MM.1S (cell line): ENCODE measurements at regions not wholly inside any gene's neighbourhood (a gene's known extent, or its start where the extent isn't known, plus 50 kb on each side); places are given as distances from the start of the nearest gene placed in this dataset.
"Not testable (repeated sequence)": the region's sequence is repeated elsewhere in the genome, so short reads cannot be mapped to it uniquely, and the experiment has no call there.

Source experiments
- DNase-seq: peaks from one replicate; pipeline ENCODE4 v3.0.0-alpha.2; 2015
- H2AFZ ChIP-seq: fragments of 300-600 bp; sonication (generic); 2 replicates; pipeline ENCODE4 v1.6.0; 2016; ENCODE audit warnings: antibody characterized with exemption, low read length
- H3F3A ChIP-seq: fragments of 300-600 bp; sonication (generic); 2 replicates; pipeline ENCODE4 v1.6.1; 2016; ENCODE audit warnings: mild to moderate bottlenecking, antibody characterized with exemption, low read length, moderate library complexity, mixed read lengths; ENCODE audit not compliant: insufficient read depth
- H3K27ac ChIP-seq: fragments of 300-600 bp; sonication (generic); 2 replicates; pipeline ENCODE4 v1.5.1; 2016; ENCODE audit warnings: mild to moderate bottlenecking, low read length
- H3K27me3 ChIP-seq: fragments of 300-600 bp; sonication (generic); replicated peaks from 2 replicates; pipeline ENCODE4 v1.6.0; 2016; ENCODE audit warnings: low read length; ENCODE audit not compliant: insufficient read depth
- H3K36me3 ChIP-seq: fragments of 300-600 bp; sonication (generic); replicated peaks from 2 replicates; pipeline ENCODE4 v1.6.1; 2016; ENCODE audit warnings: mild to moderate bottlenecking, low read length, mixed read lengths; ENCODE audit not compliant: insufficient read depth
- H3K4me1 ChIP-seq: fragments of 300-600 bp; sonication (generic); 2 replicates; pipeline ENCODE4 v1.6.1; 2016; ENCODE audit warnings: low read length, mixed read lengths
- H3K4me2 ChIP-seq: fragments of 300-600 bp; sonication (generic); 2 replicates; pipeline ENCODE4 v1.6.0; 2016; ENCODE audit warnings: low read depth, low read length
- H3K4me3 ChIP-seq: fragments of 300-600 bp; sonication (generic); 2 replicates; pipeline ENCODE4 v1.5.1; 2016; ENCODE audit warnings: low read length, mixed read lengths
- H3K79me2 ChIP-seq: fragments of 300-600 bp; sonication (generic); 2 replicates; pipeline ENCODE4 v1.6.1; 2016; ENCODE audit warnings: mixed run types, low read length, mixed read lengths
- H3K9ac ChIP-seq: fragments of 300-600 bp; sonication (generic); 2 replicates; pipeline ENCODE4 v1.6.1; 2016; ENCODE audit warnings: low read length, mixed read lengths
- H3K9me2 ChIP-seq: fragments of 300-600 bp; sonication (generic); replicated peaks from 2 replicates; pipeline ENCODE4 v1.6.1; 2016; ENCODE audit warnings: mild to moderate bottlenecking, low read length, mixed read lengths; ENCODE audit not compliant: insufficient read depth
- H3K9me3 ChIP-seq: fragments of 300-600 bp; sonication (generic); replicated peaks from 2 replicates; pipeline ENCODE4 v1.6.1; 2016; ENCODE audit warnings: mild to moderate bottlenecking, low read length, mixed read lengths; ENCODE audit not compliant: insufficient read depth
- H4K20me1 ChIP-seq: fragments of 300-600 bp; sonication (generic); 2 replicates; pipeline ENCODE4 v1.6.1; 2016; ENCODE audit warnings: mild to moderate bottlenecking, low read length, moderate library complexity, mixed read lengths; ENCODE audit not compliant: insufficient read depth
- CTCF ChIP-seq: fragments of 300-600 bp; sonication (generic); IDR thresholded peaks from 2 replicates; pipeline ENCODE4 v1.5.1; 2016; ENCODE audit warnings: antibody characterized with exemption, low read length, mixed read lengths
- EZH2 ChIP-seq: fragments of 300-600 bp; sonication (generic); optimal IDR thresholded peaks from 2 replicates; pipeline ENCODE3; 2017; ENCODE audit warnings: low read depth, mild to moderate bottlenecking, antibody characterized with exemption, low read length, mixed read lengths
- EZH2phosphoT487 ChIP-seq: fragments of 300-600 bp; sonication (generic); IDR thresholded peaks from 2 replicates; pipeline ENCODE4 v1.6.1; 2018; ENCODE audit warnings: antibody characterized with exemption, low read length

- H3K9me3 ChIP-seq = no peaks in the 10 kb centered on the region
- H3K9ac ChIP-seq = no peak overlapping the region
- no peaks in the 10 kb centered on the region for H3K9me2 ChIP-seq
- H3K79me2 ChIP-seq = no peaks in the 10 kb centered on the region
- no peaks in the 10 kb centered on the region for H3K36me3 ChIP-seq
- DNase-seq = no peak
- H3K27me3 ChIP-seq = no peaks in the 10 kb centered on the region
- no peaks in the 10 kb centered on the region for H4K20me1 ChIP-seq
- H3K4me1 ChIP-seq = no peaks in the 10 kb centered on the region
- TF ChIP-seq CTCF = no peak
- no peak for TF ChIP-seq EZH2phosphoT487
- TF ChIP-seq EZH2 = no peak
- no peak overlapping the region for H3K4me3 ChIP-seq
- no peak overlapping the region for H3K27ac ChIP-seq
- H3F3A ChIP-seq = no peaks in the 10 kb centered on the region
- H2AFZ ChIP-seq = no peak overlapping the region
- H3K4me2 ChIP-seq = no peak overlapping the region
Measured at GRCh38 chrX:6990552-6991193, 156.8 kb upstream of the STS start.

- Histone ChIP-seq H3K27ac (no peak overlapping the region), H3K36me3 (no peaks in the 10 kb centered on the region), H3K9ac (no peak overlapping the region), H3F3A (no peaks in the 10 kb centered on the region), H3K79me2 (no peaks in the 10 kb centered on the region), H3K4me1 (no peaks in the 10 kb centered on the region), H3K4me3 (no peak overlapping the region), H3K9me2 (no peaks in the 10 kb centered on the region), H3K27me3 (no peaks in the 10 kb centered on the region), H3K9me3 (no peaks in the 10 kb centered on the region), H3K4me2 (no peak overlapping the region), H2AFZ (no peak overlapping the region), H4K20me1 (no peaks in the 10 kb centered on the region)
- no peak for TF ChIP-seq EZH2
- no peak for TF ChIP-seq CTCF
- no peak for TF ChIP-seq EZH2phosphoT487
- DNase-seq = no peak
Measured at GRCh38 chrX:6989858-6990257, 157.7 kb upstream of the STS start.

- not testable (repeated sequence) for H3K4me2 ChIP-seq, H3K79me2 ChIP-seq, H3K36me3 ChIP-seq, DNase-seq, H3K9ac ChIP-seq, H3K4me3 ChIP-seq, H2AFZ ChIP-seq, H3K9me3 ChIP-seq, H4K20me1 ChIP-seq, H3K27ac ChIP-seq, H3F3A ChIP-seq, H3K27me3 ChIP-seq, H3K9me2 ChIP-seq, H3K4me1 ChIP-seq
Measured at GRCh38 chrX:6988694-6989093, 158.8 kb upstream of the STS start.

- TF ChIP-seq EZH2 = no peak
- no peak overlapping the region for H2AFZ ChIP-seq
Measured at GRCh38 chrX:6986915-6987314, 160.6 kb upstream of the STS start.

More at GRCh38 chrX:6986915-6987314, 160.6 kb upstream of the STS start:
- H3K9ac ChIP-seq = no peak overlapping the region
- H3K4me3 ChIP-seq = no peak overlapping the region
- DNase-seq = no peak
- no peaks in the 10 kb centered on the region for H4K20me1 ChIP-seq
- H3K4me1 ChIP-seq = no peaks in the 10 kb centered on the region
- no peaks in the 10 kb centered on the region for H3K9me3 ChIP-seq
- H3K27me3 ChIP-seq = no peaks in the 10 kb centered on the region
- no peaks in the 10 kb centered on the region for H3F3A ChIP-seq
- no peaks in the 10 kb centered on the region for H3K36me3 ChIP-seq
- no peaks in the 10 kb centered on the region for H3K79me2 ChIP-seq
- H3K27ac ChIP-seq = no peak overlapping the region
- H3K9me2 ChIP-seq = no peaks in the 10 kb centered on the region
- H3K4me2 ChIP-seq = no peak overlapping the region
